ENCODE measurements at regions not wholly inside any gene's neighbourhood (a gene's known extent, or its start where the extent isn't known, plus 50 kb on each side); places are given as distances from the start of the nearest gene placed in this dataset.

- H3K27ac ChIP-seq, result no peak overlapping the region
- H3K9me3 ChIP-seq, result peaks cover 0 to 5% (median 2%) of the 10 kb centered on the region in 4 donors
- H3K4me1 ChIP-seq, result no peaks in the 10 kb centered on the region
- no peak overlapping the region for H3K4me3 ChIP-seq
- DNase-seq, result no peak
- TF ChIP-seq EP300 (IDR thresholded peaks at IDR 0.05), result no peak
- no peaks in the 10 kb centered on the region for H3K27me3 ChIP-seq
- H3K36me3 ChIP-seq, result no peaks in the 10 kb centered on the region
- intact Hi-C loops (cut with DNase I; ENCODE audit: low total_unique reads), result no loop called here
- 20 to 42% (median 26%) methylated on average over 2 of the region's 2 CpGs for WGBS, 5 donors
Measured at GRCh38 chr3:75985432-75985831, 200.1 kb upstream of the ZNF717 start.

DNA sequence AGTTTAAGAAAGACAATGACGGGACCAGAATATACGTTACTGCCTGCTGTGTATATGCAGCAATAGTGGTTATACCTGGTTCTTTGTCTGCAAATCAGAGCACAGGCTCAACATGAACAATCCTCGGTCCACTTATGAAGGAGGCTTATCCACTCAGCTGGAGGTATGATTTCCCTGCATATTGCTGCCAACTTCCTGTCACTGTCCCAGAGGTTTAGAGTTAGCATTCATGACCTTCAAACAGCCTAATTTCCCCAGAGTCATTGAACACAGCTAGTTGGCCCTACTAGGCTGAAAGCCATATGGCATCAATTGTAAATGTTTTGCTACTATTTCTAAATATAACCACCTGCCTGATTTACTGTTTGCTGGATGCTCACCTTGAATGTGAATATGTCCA is 224.9 kb upstream of the ZNF717 start:
- peaks cover 0 to 29% (median 10%) of the 10 kb centered on the region in 4 donors for H3K9me3 ChIP-seq
- 63 to 85% (median 77%) methylated on average over 3 of the region's 3 CpGs for WGBS, 5 donors
- H3K36me3 ChIP-seq, result no peaks in the 10 kb centered on the region
- H3K4me3 ChIP-seq, result no peak overlapping the region
- no peak overlapping the region for H3K27ac ChIP-seq
- intact Hi-C loops (cut with DNase I; ENCODE audit: low total_unique reads), result no loop called here
- no peaks in the 10 kb centered on the region for H3K27me3 ChIP-seq
- TF ChIP-seq POLR2A (IDR thresholded peaks at IDR 0.05), result no peak
- TF ChIP-seq CTCF (IDR thresholded peaks at IDR 0.05), result no peak
- no peak for TF ChIP-seq POLR2AphosphoS5 (IDR thresholded peaks at IDR 0.05)
- no peak for TF ChIP-seq EP300 (IDR thresholded peaks at IDR 0.05)
- no peak for DNase-seq
- no peaks in the 10 kb centered on the region for H3K4me1 ChIP-seq

GRCh38 chr3:76011121-76011520 is 225.8 kb upstream of the ZNF717 start:
- no peak overlapping the region for H3K4me3 ChIP-seq
- H3K36me3 ChIP-seq, result no peaks in the 10 kb centered on the region
- H3K4me1 ChIP-seq, result no peaks in the 10 kb centered on the region
- no peaks in the 10 kb centered on the region for H3K27me3 ChIP-seq
- no peak overlapping the region for H3K27ac ChIP-seq
- intact Hi-C loops (cut with DNase I; ENCODE audit: low total_unique reads), result no loop called here
- TF ChIP-seq POLR2AphosphoS5 (IDR thresholded peaks at IDR 0.05) (no peak), EP300 (IDR thresholded peaks at IDR 0.05) (no peak), CTCF (IDR thresholded peaks at IDR 0.05) (no peak), POLR2A (IDR thresholded peaks at IDR 0.05) (no peak)
- 78 to 91% (median 86%) methylated on average over 6 of the region's 6 CpGs for WGBS, 5 donors
- DNase-seq, result no peak
- peaks cover 0 to 29% (median 10%) of the 10 kb centered on the region in 4 donors for H3K9me3 ChIP-seq

- TF ChIP-seq CTCF (IDR thresholded peaks at IDR 0.05) (no peak), EP300 (IDR thresholded peaks at IDR 0.05) (no peak), POLR2A (IDR thresholded peaks at IDR 0.05) (no peak), POLR2AphosphoS5 (IDR thresholded peaks at IDR 0.05) (no peak)
- no peak overlapping the region for H3K4me3 ChIP-seq
- WGBS, 5 donors, result 91 to 97% (median 96%) methylated on average over 2 of the region's 2 CpGs
Measured at GRCh38 chr3:76015496-76015895, 230.1 kb upstream of the ZNF717 start.

DNA sequence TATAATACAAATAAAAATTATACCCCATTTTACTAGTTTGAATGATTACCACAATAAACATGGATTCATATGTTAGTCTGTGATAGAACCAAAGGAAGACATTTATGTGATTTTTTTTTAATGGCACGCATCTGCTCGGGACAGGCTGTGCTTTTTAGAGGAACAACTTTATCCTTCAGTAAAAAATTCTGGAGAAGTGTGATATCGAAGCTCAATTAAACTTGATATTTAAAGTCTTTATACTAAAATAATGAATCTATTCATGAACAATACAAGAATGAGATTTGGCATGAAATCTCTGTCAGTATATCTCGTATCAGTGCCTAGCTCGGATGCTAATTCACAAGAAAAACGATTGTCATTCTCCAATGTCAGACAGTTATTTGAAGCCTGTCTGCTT is 230.8 kb upstream of the ZNF717 start:
- H3K4me1 ChIP-seq, result no peaks in the 10 kb centered on the region
- no peak for TF ChIP-seq EP300 (IDR thresholded peaks at IDR 0.05)
- no peak for TF ChIP-seq POLR2AphosphoS5 (IDR thresholded peaks at IDR 0.05)
- TF ChIP-seq CTCF (IDR thresholded peaks at IDR 0.05), result no peak
- no peak for TF ChIP-seq POLR2A (IDR thresholded peaks at IDR 0.05)
- 78 to 91% (median 86%) methylated on average over 6 of the region's 6 CpGs for WGBS, 5 donors
- no peaks in the 10 kb centered on the region for H3K27me3 ChIP-seq
- no peaks in the 10 kb centered on the region for H3K36me3 ChIP-seq
- H3K9me3 ChIP-seq, result peaks cover 0 to 26% (median 10%) of the 10 kb centered on the region in 4 donors
- no peak overlapping the region for H3K4me3 ChIP-seq
- DNase-seq, result no peak
- no peak overlapping the region for H3K27ac ChIP-seq
- intact Hi-C loops (cut with DNase I; ENCODE audit: low total_unique reads), result no loop called here

More at GRCh38 chr3:76015496-76015895, 230.1 kb upstream of the ZNF717 start:
- Histone ChIP-seq H3K9me3 (peaks cover 0 to 29% (median 10%) of the 10 kb centered on the region in 4 donors), H3K27me3 (no peaks in the 10 kb centered on the region), H3K4me1 (no peaks in the 10 kb centered on the region), H3K36me3 (no peaks in the 10 kb centered on the region), H3K27ac (no peak overlapping the region)
- DNase-seq, result no peak
- intact Hi-C loops (cut with DNase I; ENCODE audit: low total_unique reads), result no loop called here

All from stomach (tissue), 8 donors.